SW 1271 (cell line): ENCODE measurements at regions not wholly inside any gene's neighbourhood (a gene's known extent, or its start where the extent isn't known, plus 50 kb on each side); places are given as distances from the start of the nearest gene placed in this dataset.

Experiments used
- DNase-seq, 2 experiments: peaks; one replicate each; lab custom pipeline; 2025; lab: John Stamatoyannopoulos, UW

DNA sequence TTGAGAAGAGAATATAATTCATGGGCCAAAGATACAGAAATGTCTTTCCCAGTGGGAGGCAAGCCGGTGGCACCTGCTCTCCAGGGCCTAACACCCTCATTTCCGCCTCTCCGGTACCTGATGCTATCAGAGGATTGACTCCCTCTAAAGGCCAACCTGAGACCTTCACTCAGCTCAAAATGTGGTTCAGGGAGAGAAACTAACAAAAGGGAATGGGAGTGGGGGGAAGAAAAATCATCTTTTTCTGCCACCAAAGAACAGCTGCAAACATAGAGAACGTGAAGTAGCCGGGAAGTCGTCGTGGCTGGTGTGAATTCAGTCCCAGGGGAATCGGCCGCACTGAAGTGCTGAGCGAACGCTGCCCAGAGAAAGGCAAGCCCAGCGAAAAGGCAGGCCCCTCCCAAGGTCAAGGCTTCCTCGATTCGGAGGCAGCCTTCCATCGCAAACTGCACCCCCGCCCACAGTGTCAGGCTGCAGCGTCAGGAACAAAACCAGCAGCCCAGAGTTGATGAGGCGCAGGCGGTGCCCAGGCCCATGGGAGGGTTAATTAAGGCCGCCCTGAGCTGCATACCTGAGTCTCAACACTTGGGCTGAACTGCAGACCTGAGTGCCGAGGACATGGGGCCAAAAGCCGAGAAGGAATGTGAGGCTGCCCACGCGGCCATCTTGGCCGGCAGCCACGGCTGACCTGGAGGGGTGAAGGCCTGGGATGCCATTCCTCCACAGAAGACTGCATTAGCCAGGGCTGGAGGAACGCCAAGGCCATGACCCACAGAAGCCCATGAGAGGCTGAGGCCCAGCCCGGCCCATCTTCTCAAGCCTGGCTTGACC lies 160.2 kb downstream of the PSMG1 start:
- DNase-seq, result no peak

DNA sequence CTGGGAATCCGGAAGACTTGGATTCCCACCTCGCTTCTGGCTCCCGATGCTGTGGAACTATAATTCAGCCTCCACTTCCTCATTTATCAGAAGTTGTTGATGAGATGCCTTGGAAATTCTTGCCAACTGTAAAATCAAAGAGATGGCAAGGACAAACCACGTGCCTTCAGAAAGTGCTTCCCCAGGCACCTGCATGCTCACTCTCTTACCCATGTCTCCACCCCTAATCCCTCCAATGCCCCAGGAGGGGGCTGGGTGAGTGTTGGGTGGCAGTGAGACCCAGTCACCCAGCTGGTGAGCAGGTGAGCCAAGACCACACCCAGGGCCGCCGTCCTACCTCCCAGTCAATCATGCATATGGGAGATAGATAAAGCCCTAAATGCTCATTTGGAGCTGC lies 160.8 kb downstream of the PSMG1 start:
- DNase-seq, result no peak

GRCh38 chr21:39022035-39022434 lies 161.2 kb downstream of the PSMG1 start:
- DNase-seq, result no peak

GRCh38 chr21:39021478-39021832 lies 161.8 kb downstream of the PSMG1 start:
- DNase-seq, result no peak

- no peak for DNase-seq
These were observed 162.3 kb downstream of the PSMG1 start for GRCh38 chr21:39020751-39021477.

DNA sequence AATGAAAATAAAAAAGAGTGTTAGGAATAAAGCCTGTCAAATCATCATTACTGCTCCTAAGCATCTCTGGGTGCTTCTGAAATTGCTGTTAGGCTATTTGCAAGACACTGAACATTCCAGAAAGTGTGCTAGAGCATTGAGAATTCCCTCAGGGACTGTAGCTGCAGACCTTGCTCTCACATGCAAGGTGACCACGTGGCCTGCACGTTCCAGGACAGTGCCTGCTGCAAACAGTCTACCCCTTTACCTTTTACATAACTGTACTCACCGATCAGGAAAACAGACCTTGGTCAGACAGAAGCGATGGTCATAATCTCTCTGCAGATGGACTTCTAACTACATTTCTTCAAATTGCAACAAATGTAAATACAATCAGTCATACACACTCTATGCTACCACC lies 164.5 kb downstream of the PSMG1 start:
- no peak for DNase-seq

GRCh38 chr21:39016740-39017315 lies 166.4 kb downstream of the PSMG1 start:
- no peak for DNase-seq

DNA sequence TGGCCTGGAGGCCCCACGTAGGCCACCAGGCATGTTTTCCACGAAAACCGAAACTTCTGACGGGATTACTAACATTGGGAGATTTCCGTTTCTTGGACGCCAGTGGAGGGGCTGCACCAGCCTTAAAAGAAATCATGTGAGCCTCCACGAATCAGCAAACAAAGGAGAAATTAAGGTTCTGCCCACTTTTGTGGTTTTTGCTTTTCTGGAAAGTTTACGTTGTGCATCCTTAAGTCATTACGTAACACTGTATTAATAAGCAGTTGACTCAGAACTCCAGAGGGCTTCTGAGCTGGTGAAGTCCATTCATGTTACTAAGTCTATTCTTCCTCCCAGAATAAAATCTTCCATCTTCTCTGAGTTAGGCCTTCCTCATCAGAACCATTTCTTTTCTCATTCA lies 168.5 kb downstream of the PSMG1 start:
- DNase-seq, result no peak

DNA sequence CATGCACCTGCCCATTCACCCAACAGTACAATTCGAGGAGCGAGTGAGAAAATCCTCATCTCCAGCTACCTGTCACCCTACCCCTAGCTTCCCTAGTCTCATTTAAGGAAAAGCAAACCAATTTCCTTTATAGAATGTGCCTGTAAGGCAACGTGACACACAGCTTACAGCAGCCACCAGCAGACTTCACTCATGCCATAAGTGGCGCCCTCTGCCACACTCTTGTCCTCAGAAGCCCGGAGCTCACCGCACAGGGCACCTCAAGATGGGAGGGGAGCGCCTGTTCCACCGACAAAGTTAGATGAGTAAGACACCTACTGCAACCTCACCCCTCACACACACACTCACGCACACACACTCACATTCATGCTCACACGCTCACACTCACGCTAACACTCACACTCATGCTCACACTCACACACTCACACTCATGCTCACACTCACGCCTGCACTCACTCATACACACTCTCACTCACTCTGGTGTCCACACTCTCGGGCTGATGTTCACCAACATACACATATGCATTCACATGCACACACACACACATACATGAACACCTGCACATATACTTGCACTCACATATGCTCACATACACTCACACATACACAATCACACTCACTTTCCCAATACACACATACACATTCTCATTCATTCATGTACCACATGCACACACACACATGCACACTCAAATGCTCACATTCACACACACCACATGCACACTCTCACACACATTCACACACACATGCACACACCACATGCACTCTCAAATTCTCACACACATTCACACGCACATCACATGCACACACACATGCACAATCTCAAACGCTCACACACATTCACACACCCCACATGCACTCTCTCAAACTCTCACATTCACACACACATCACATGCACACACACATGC lies 170.7 kb downstream of the PSMG1 start:
- DNase-seq, result no peak

GRCh38 chr21:39011911-39012310 lies 171.3 kb downstream of the PSMG1 start:
- no peak for DNase-seq

GRCh38 chr21:39010629-39011404 lies 172.4 kb downstream of the PSMG1 start:
- no peak for DNase-seq

GRCh38 chr21:39009587-39010225 lies 173.5 kb downstream of the PSMG1 start:
- no peak for DNase-seq

- DNase-seq, result no peak
These were observed 175.3 kb downstream of the PSMG1 start for GRCh38 chr21:39007985-39008384.

DNA sequence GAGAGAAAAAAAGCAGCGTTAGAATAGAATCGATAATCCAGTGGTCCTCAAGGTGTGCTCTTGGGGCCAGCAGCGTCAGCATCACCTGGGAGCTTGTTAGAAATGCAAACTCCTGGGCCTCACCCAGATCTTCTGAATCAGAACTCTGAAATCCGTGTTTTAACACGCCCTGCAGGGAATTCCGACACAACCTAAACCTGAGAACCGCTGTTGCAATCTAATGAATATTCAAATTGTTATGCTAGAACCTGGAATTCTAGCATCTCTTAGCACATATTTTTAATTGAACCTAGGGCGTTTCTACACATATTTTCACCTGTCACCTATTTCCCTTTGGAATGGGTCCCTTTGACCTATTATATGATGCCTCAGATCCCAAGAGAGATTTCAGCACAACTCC lies 175.7 kb downstream of the PSMG1 start:
- no peak for DNase-seq

- no peak for DNase-seq
These were observed 176.5 kb downstream of the PSMG1 start for GRCh38 chr21:39006571-39007311.

- DNase-seq, result no peak
These were observed 177.8 kb downstream of the PSMG1 start for GRCh38 chr21:39005502-39005787.

GRCh38 chr21:39004634-39005501 lies 178.4 kb downstream of the PSMG1 start:
- DNase-seq, result no peak

DNA sequence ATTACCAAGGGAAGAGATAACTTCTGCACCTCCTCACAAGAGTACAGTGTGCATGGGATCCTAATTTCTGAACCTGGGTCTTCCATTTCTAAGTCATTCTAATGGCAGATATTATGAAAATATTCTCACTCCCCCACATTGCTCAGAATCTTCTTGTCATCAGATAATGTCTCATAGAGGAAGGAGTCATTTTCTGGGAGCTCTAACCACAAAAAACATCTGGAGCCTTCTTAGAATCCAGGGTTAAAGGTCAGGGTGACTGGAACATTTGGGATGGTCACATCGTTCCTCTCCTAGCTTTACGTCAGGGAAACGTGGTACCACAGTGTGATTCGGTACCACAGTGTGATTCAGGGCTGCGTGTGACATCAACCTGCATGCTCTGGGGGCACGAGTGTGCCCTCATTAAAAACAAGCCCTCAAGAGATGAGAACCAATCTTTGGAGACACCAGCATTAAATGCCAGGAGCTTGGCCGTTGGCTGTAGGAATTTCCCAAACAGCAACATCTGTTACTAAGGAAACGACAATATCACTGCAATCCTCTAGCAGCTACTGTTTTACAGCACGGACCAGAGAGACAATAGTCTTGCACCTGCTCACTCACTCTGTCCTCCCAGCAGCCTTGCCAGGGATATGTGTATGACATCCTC lies 179.1 kb downstream of the PSMG1 start:
- DNase-seq, result no peak

GRCh38 chr21:39001341-39001740 lies 181.9 kb downstream of the PSMG1 start:
- no peak for DNase-seq
